ENCODE measurements at regions not wholly inside any gene's neighbourhood (a gene's known extent, or its start where the extent isn't known, plus 50 kb on each side); places are given as distances from the start of the nearest gene placed in this dataset.

- no peak for TF ChIP-seq SNAI2 (CRISPR knock-in tag; IDR thresholded peaks at IDR 0.05)
- TF ChIP-seq, protein P1, sequence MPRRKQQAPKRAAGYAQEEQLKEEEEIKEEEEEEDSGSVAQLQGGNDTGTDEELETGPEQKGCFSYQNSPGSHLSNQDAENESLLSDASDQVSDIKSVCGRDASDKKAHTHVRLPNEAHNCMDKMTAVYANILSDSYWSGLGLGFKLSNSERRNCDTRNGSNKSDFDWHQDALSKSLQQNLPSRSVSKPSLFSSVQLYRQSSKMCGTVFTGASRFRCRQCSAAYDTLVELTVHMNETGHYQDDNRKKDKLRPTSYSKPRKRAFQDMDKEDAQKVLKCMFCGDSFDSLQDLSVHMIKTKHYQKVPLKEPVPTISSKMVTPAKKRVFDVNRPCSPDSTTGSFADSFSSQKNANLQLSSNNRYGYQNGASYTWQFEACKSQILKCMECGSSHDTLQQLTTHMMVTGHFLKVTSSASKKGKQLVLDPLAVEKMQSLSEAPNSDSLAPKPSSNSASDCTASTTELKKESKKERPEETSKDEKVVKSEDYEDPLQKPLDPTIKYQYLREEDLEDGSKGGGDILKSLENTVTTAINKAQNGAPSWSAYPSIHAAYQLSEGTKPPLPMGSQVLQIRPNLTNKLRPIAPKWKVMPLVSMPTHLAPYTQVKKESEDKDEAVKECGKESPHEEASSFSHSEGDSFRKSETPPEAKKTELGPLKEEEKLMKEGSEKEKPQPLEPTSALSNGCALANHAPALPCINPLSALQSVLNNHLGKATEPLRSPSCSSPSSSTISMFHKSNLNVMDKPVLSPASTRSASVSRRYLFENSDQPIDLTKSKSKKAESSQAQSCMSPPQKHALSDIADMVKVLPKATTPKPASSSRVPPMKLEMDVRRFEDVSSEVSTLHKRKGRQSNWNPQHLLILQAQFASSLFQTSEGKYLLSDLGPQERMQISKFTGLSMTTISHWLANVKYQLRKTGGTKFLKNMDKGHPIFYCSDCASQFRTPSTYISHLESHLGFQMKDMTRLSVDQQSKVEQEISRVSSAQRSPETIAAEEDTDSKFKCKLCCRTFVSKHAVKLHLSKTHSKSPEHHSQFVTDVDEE (CRISPR knock-in tag; IDR thresholded peaks at IDR 0.05): no peak
- no peak for TF ChIP-seq ZFP30 (CRISPR knock-in tag; IDR thresholded peaks at IDR 0.05)
- no peak for TF ChIP-seq RARB (CRISPR knock-in tag; IDR thresholded peaks at IDR 0.05)
- TF ChIP-seq, protein P2, sequence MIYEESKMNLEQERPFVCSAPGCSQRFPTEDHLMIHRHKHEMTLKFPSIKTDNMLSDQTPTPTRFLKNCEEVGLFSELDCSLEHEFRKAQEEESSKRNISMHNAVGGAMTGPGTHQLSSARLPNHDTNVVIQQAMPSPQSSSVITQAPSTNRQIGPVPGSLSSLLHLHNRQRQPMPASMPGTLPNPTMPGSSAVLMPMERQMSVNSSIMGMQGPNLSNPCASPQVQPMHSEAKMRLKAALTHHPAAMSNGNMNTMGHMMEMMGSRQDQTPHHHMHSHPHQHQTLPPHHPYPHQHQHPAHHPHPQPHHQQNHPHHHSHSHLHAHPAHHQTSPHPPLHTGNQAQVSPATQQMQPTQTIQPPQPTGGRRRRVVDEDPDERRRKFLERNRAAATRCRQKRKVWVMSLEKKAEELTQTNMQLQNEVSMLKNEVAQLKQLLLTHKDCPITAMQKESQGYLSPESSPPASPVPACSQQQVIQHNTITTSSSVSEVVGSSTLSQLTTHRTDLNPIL (CRISPR knock-in tag; IDR thresholded peaks at IDR 0.05; ENCODE audit: low read depth): no peak
- TF ChIP-seq, protein P3, sequence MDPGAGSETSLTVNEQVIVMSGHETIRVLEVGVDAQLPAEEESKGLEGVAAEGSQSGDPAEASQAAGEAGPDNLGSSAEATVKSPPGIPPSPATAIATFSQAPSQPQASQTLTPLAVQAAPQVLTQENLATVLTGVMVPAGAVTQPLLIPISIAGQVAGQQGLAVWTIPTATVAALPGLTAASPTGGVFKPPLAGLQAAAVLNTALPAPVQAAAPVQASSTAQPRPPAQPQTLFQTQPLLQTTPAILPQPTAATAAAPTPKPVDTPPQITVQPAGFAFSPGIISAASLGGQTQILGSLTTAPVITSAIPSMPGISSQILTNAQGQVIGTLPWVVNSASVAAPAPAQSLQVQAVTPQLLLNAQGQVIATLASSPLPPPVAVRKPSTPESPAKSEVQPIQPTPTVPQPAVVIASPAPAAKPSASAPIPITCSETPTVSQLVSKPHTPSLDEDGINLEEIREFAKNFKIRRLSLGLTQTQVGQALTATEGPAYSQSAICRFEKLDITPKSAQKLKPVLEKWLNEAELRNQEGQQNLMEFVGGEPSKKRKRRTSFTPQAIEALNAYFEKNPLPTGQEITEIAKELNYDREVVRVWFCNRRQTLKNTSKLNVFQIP (CRISPR knock-in tag; IDR thresholded peaks at IDR 0.05; ENCODE audit: borderline replicate concordance, low read depth): no peak
- TF ChIP-seq TCF4 (CRISPR knock-in tag; IDR thresholded peaks at IDR 0.05; ENCODE audit: borderline replicate concordance): no peak
- TF ChIP-seq BACH2 (CRISPR knock-in tag; IDR thresholded peaks at IDR 0.05; ENCODE audit: borderline replicate concordance): no peak
- no peak for TF ChIP-seq ZNF70 (CRISPR knock-in tag; IDR thresholded peaks at IDR 0.05)
Observed at GRCh38 chr11:115740324-115740723, 236.1 kb upstream of the CADM1 start.
